Kidney glomerular epithelial cell (primary cell): ENCODE measurements at regions not wholly inside any gene's neighbourhood (a gene's known extent, or its start where the extent isn't known, plus 50 kb on each side); places are given as distances from the start of the nearest gene placed in this dataset.
A peak's percentile ranks its signal among the peaks of the same experiment; 100 is the strongest.

Source experiments
- DNase-seq: peaks from one replicate; lab custom pipeline; 2025; lab: John Stamatoyannopoulos, UW

- DNase-seq, result no peak
Measured at GRCh38 chr16:5442986-5443385, 345.4 kb upstream of the EEF2KMT start.

DNA sequence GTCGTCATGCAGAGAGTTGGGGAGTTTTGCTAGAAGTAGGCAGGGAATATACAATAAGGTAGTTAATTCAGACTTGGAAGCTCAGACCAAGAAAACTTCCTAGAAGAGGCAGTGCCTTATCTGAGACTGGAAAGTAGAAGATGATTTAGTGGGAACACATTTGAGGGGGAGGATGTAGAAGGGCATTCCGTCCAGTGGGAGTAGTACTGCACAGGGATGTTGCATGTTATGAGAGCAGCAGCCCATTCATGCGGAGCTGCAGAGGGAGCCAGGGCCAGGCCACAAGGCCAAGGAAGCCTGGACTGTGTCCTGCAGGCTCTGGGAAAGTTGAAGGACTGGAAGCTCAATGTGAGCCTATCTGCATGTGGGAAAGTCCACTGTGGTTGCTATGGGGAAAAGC lies 344.5 kb upstream of the EEF2KMT start:
- DNase-seq, result peak; percentile 73

- DNase-seq, result no peak
Measured at GRCh38 chr16:5438591-5438990, 341.0 kb upstream of the EEF2KMT start.

GRCh38 chr16:5433587-5433986 lies 336.0 kb upstream of the EEF2KMT start:
- DNase-seq, result no peak

DNA sequence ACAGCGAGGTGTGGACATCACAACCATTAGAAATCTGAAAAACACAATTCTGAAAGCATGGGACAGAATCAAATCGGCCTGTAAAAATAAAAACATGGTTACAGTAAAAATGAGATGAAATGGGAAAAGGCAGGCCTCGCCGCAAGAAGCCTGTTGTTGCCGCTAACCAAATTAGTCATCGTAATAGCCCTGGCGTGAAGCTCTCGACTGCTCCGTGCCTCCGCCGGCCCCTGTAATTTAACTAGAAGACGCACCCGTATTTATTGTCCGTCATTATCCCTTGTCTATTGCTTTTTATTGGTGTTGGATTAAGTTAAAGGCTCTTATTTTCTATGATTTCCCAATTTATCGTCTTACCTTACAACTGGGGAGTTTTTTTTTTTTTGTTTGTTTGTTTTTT lies 334.6 kb upstream of the EEF2KMT start:
- DNase-seq, result no peak

DNA sequence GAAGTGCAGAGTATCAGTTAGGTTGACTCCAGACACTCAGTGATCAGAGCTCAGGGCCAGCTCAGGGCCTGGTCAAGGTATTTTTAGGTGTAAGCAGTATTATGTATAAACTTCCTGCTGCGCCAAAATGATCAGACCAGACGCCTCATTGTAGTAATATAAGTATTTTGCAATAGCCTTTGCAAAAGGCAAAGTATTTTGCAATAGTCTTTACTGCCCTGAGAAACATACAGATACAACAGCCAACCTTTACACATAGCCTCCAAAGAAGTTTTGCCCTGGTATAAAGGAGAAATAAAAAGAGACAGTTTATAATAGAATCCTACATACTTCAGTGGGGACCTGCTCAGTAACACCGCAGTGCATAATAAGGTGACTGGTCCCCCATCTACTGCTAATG lies 333.0 kb upstream of the EEF2KMT start:
- DNase-seq, result no peak

GRCh38 chr16:5428932-5429331 lies 331.3 kb upstream of the EEF2KMT start:
- peak; percentile 33 for DNase-seq

DNA sequence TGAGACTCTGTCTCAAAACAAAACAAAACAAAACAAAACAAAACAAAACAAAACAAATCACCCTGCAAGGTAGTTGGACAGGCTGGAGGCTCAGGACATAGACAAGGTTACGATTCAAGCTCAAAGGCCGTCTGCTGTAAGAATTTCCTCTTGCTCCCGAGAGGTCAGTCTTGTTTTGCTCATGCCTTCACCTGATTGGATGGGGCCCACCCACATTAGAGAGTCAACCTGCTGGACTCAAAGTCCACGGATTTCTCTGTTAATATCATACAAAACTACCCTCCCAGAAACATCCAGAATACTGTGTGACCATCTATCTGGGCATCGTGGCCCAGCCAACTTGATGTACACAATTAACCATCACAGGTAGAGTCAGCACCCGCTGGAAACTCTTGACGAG lies 330.0 kb upstream of the EEF2KMT start:
- no peak for DNase-seq

DNA sequence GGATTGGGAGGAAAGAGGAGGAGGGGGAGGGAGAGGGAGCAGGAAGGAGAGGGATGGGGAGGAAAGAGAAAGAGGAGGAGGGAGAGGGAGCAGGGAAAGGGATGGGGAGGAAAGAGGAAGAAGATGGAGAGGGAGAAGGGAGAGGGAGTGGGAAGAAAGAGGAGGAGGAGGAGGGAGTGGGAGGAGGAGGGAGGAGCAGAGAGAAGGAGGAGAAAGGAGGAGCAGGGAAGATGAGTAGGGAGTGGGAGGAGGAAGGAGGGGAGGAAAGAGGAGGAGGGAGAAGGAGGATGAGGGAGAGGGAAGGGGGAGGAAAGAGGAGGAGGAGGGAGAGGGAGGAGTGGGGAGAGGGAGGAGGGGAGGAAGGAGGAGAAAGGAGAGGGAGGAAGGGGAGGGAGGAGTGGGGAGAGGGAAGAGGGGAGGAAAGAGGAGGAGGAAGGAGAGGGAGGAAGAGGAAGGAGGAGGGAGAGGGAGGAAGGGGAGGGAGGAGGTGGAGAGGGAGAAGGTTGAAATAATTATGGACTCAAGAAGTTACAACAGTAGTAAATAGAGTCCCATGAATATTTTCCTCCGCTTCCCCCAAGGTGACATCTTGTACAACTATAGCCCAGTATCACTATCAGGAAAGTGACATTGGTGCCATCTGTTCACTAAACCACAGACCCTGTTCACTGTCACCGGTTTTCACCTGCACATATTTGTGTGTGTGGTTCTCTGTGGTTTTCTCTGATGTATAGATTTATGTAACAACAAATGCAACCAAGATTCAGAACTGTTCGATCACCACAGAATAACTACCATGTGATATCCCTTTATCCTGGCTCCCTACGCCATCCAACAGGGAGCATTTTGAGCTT lies 325.3 kb upstream of the EEF2KMT start:
- no peak for DNase-seq

GRCh38 chr16:5422047-5422446 lies 324.5 kb upstream of the EEF2KMT start:
- no peak for DNase-seq

DNA sequence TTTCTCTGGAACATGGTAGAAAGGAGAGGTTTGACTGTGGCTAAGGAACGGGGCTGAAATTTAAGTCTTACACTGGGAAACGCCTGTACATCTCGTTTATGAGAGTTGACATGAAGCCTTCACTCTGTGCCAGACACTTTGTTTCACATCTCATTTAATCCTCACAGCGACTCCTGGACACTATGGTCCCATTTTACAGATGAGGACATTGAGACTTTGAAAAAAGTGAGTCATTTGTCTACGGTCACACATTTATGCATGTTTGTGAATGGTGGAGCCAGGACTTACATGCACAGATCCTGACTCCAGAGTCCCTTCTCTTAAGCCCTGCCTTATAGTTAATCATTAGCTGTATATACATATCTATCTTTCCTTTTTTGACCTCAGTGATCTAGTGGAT lies 318.4 kb upstream of the EEF2KMT start:
- DNase-seq, result no peak

- DNase-seq, result no peak
Measured at GRCh38 chr16:5415123-5415522, 317.5 kb upstream of the EEF2KMT start.

DNA sequence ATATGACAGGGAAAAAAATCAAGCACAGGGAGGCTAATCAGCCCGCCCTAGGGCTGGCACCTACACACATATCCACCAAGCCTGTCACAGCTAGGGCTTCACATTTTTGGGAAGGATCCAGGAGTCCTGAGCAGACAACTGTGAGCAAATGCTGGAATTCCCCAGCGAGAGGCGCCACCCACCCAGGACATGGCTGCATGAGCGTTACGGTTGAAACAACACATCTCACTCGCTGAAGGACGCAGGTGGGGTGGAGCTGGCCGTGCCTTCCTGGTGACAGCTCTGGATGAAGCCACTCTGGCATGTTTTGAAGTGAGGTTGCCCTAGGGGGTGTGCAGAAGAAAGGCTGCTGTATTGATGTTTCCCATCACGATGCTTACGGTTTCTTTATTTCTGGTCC lies 315.1 kb upstream of the EEF2KMT start:
- no peak for DNase-seq

GRCh38 chr16:5398203-5398602 lies 300.6 kb upstream of the EEF2KMT start:
- DNase-seq, result no peak

GRCh38 chr16:5396880-5397279 lies 299.3 kb upstream of the EEF2KMT start:
- DNase-seq, result no peak

DNA sequence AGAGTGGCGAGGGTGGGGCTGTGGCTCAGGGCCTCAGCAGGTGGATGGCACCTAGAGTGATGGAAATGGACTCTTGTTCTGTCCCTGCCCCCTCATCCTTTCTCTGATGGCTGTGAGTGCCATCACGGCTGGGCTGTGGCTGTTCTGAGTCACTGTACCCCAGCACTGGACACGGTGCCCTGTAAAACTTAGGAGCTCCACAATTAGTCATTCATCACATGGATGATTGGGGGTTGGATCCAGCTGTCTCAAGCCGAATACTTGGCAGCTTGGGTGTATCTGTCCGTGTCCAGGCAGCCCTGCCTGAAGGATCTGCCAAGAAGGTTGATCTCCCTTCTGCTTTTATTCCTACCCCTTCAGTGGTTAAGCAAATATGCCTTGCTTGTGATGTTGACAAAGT lies 295.5 kb upstream of the EEF2KMT start:
- no peak for DNase-seq

DNA sequence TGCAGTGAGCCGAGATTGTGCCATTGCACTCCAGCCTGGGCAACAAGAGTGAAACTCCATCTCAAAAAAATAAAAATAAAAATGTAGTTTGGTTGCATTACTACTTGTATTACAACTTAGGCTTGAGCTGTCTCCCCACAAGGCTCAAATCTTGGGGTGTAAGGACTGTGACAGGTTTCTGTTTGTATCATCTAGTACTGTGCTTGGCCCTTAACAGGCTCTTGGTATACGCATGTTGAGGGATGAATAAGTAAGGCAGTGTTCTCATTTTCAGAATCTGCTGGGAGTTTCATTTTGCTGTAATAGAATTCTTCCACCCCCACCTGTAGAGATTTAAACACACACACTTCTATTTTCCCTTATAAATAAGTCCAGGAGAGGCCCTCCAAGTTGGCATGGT lies 289.4 kb upstream of the EEF2KMT start:
- DNase-seq, result no peak

DNA sequence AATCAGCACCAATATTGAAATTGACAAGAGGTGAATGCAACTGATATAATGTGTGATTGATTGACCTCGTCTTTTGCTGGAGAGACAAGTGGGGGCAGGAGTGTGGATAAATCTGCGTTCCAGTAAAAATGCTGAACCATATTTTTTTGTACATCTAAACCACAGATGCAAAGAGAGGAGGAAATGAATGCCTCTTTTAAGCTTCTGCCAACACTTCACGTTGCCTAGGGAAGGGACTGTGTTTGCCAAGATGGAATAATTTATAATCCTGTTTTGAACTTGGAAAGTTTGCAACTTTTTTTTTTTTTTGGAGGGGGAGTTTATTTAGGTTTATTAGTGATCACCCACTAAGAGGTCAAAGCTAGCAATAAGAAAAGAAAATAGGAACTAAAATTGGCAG lies 288.2 kb upstream of the EEF2KMT start:
- DNase-seq, result no peak

DNA sequence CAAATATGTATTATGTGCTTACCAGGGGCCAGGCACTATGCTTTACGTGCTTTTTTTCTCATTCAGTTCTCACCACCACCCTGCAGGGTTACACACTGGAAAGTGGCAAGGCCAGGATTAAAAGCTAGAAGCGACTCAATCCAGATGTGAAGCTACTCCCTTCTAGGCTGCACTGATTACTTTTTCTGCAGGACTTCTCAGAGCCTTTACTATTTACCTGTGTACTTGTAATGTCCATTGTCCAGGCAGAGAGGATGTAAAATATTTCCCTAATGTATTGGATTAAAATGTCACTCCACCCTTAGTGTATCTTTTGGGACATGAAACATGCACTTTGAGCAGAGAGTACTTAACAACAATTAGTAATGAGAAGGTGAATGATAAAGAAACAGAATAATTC lies 287.5 kb upstream of the EEF2KMT start:
- no peak for DNase-seq

DNA sequence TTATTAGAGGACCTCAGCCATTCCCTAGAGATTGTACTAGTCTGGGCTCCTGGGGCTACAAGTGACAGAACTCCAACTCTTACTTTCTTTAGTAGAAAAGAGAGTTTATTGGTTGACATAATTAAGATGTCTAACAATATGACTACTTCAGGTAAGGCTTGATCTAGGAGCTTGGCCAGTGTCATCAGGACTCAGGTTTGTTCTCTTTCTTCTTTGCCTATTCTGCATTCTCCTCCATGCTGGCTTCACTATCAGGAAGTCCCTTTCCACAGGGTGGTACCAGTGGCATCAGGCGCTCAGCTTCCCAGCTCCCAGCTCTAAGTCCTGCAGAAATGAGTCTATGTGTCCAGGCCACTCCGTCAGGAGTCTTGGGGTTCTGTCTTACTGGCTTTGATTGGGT lies 286.1 kb upstream of the EEF2KMT start:
- no peak for DNase-seq

DNA sequence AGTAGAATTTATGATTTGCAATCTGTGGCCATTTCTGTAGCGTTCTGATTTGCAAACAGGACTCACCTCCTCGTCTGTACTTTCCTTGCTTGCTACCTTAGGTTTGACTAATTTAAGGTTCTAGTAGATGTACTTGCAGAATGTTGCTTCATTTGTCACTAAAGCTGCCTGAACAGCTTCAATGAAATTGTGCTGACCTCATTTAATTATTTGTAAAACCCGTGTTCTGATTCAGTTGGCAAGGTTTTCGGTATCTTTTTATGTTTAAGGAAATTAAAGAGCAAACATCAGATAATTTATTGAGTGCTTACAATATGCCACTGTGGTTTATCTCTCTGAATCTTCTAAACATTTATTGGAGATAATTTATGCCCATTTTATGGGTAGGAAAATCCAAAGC lies 284.9 kb upstream of the EEF2KMT start:
- DNase-seq, result no peak

- no peak for DNase-seq
Measured at GRCh38 chr16:5381481-5381880, 283.9 kb upstream of the EEF2KMT start.

- DNase-seq, result no peak
Measured at GRCh38 chr16:5379954-5380353, 282.4 kb upstream of the EEF2KMT start.

DNA sequence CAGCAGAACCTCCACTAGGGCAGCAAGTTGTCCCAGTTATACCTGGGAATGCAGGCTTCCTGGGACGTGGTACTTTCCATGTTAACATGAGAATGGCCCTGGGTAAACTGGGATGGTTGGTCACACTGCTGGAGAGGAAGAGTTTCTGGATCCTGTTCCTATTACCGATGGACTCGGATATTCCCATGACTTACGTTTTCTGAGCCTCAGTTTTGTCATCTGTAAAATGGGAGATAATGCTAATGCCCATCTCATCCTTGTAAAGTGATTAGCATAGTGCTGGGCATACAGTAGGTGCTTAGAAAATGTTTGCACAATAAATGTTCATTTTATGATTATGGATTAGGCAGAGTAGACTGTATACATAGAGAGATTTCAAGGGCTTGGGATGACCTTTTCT lies 280.9 kb upstream of the EEF2KMT start:
- no peak for DNase-seq
